A549 (cell line): ENCODE measurements at regions not wholly inside any gene's neighbourhood (a gene's known extent, or its start where the extent isn't known, plus 50 kb on each side); places are given as distances from the start of the nearest gene placed in this dataset.

Source experiments
- ATAC-seq, 2 experiments: fragments of 200-7000 bp in 1 of 2; fragments of >200 bp in 1 of 2; cut with Nextera tagmentation in 1 of 2; cut with Tn5 transposase in 1 of 2; 3 replicates each; pipeline versions ENCODE4 v1.8.0 to v1.9.1; 2018 to 2020; ENCODE audit warnings: mild to moderate bottlenecking in 1 of 2, moderate library complexity in 1 of 2
- CTCF ChIA-PET: fragments of 300-600 bp; sonication (Branson Sonifier 250); formaldehyde crosslinking; extraction: SDS; loops from one replicate; lab custom pipeline; 2021; ENCODE audit warnings: antibody characterized with exemption, inconsistent platforms; lab: Yijun Ruan, JAX
- POLR2A ChIA-PET: fragments of 350-600 bp; formaldehyde crosslinking; extraction: SDS; loops from one replicate; lab custom pipeline; 2021; ENCODE audit warnings: antibody characterized with exemption, inconsistent platforms; lab: Yijun Ruan, JAX
- DNase-seq, 2 experiments: peaks; one replicate each; pipeline versions ENCODE4 v3.0.0 to v3.0.0-alpha.2; 2011 to 2016; ENCODE audit warnings: low read depth in 1 of 2, low spot score in 1 of 2
- FAIRE-seq: peaks from 2 replicates; lab custom pipeline; 2011; peaks lifted over from hg19 to GRCh38; lab: Jason Lieb, UNC
- H3K27ac ChIP-seq, 2 experiments: fragments of >200 bp; sonication (Bioruptor Twin); formaldehyde crosslinking; 3 replicates each; pipeline ENCODE4 v1.5.1; 2016 to 2017
- H3K4me1 ChIP-seq: fragments of >200 bp; sonication (Bioruptor Twin); formaldehyde crosslinking; 3 replicates; pipeline ENCODE4 v1.6.1; 2016
- H3K4me2 ChIP-seq: fragments of >200 bp; sonication (Bioruptor Twin); formaldehyde crosslinking; 3 replicates; pipeline ENCODE4 v1.6.1; 2016
- H3K4me3 ChIP-seq: fragments of >200 bp; sonication (Bioruptor Twin); formaldehyde crosslinking; 3 replicates; pipeline ENCODE4 v1.5.1; 2016
- H3K9me3 ChIP-seq: fragments of >200 bp; sonication (Bioruptor Twin); formaldehyde crosslinking; 3 replicates; pipeline ENCODE4 v1.6.1; 2016
- CEBPB ChIP-seq, 2 experiments: fragments of >200 bp in 1 of 2; sonication (Bioruptor Twin) in 1 of 2; formaldehyde crosslinking in 1 of 2; IDR thresholded peaks; 2 replicates each; pipeline ENCODE4 v1.6.1; 2012 to 2016
- EHMT2 ChIP-seq: fragments of 200-600 bp; sonication (generic); IDR thresholded peaks from 2 replicates; pipeline ENCODE4 v1.6.1; 2016; ENCODE audit warnings: antibody characterized with exemption, low read depth, mild to moderate bottlenecking, moderate library complexity
- HOXB13 ChIP-seq: fragments of 250-450 bp; sonication (Bioruptor Pico); IDR thresholded peaks from 2 replicates; pipeline ENCODE4 v1.5.0; 2020; ENCODE audit warnings: low read depth, mild to moderate bottlenecking, moderate library complexity
- PBX3 ChIP-seq: IDR thresholded peaks from 2 replicates; pipeline ENCODE4 v1.6.1; 2012
- WGBS: methylation state at CpG from one replicate; pipeline ENCODE4 v1.1.6; 2017; ENCODE audit errors: missing lambda C conversion rate; 5-methylcytosine and 5-hydroxymethylcytosine counted together
- small RNA-seq, 6 experiments: library from RNA; depleted of rRNA; stranded (forward); fragments of <200 nt; gene quantifications; one replicate each; pipeline ENCODE3, GENCODE V24; 2012

DNA sequence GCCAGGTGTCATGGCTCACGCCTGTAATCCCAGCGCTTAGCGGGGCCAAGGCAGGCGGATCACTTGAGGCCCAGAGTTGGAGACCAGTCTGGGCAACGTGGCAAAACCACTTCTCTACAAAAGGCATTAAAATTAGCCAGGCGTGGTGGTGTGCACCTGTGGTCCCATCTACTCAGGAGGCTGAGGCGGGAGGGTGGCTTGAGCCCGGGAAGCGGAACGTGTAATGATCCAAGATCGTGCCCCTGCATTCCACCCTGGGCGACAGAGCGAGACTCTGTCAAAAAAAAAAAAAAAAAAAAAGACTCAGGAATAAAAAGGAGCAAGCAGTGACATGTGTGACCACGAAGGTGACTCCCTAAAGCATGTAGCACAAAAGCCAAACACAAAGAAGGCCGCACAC, 50.1 kb upstream of the SALL3 start:
- no peak for FAIRE-seq
- POLR2A ChIA-PET, result no interaction called here
- Histone ChIP-seq H3K4me1 (no peaks in the 10 kb centered on the region), H3K4me3 (no peak overlapping the region), H3K9me3 (no peaks in the 10 kb centered on the region), H3K4me2 (no peak overlapping the region)
- CTCF ChIA-PET, result no interaction called here
- WGBS, result 50% methylated on average over 15 of the region's 15 CpGs
- TF ChIP-seq EHMT2 (no peak), CEBPB (IDR thresholded peaks at IDR 0.05) (no peak), PBX3 (no peak), HOXB13 (CRISPR knock-in tag) (no peak)
- TF ChIP-seq, all 56 proteins: peak for 0
- H3K27ac ChIP-seq, result no peak overlapping the region
- no peak for ATAC-seq
- DNase-seq, result no peak

Small RNA genes in the stretch of these regions (small RNA-seq; reads per million reads assigned to genes)
- gene RF00019 (0 reads per million in 6 experiments), gene RF00402 (0 reads per million in 6 experiments), gene RNA5SP461 (0 reads per million in 6 experiments), gene RNU6-655P (0 reads per million in 6 experiments)
